HCT116 (cell line): ENCODE measurements at regions not wholly inside any gene's neighbourhood (a gene's known extent, or its start where the extent isn't known, plus 50 kb on each side); places are given as distances from the start of the nearest gene placed in this dataset.

ENCODE experiments used
- ATAC-seq: fragments of 200-7000 bp; cut with Tn5 transposase; 2 replicates; pipeline ENCODE4 v1.9.1; 2020; ENCODE audit warnings: mild to moderate bottlenecking, moderate library complexity
- BruUV-seq: library from RNA; stranded (reverse); fragments of 400-500 nt; replicated peaks from 2 replicates; lab custom pipeline; 2021; lab: Mats Ljungman, UMichigan
- CTCF ChIA-PET: fragments of 300-600 bp; sonication (Branson Sonifier 250); formaldehyde crosslinking; loops from one replicate; lab custom pipeline; 2021; ENCODE audit warnings: antibody characterized with exemption; lab: Charles Lee
- POLR2A ChIA-PET: fragments of 300-600, 350-600 bp; sonication (Branson Sonifier 250); formaldehyde crosslinking; loops from one replicate; lab custom pipeline; 2021; ENCODE audit warnings: antibody characterized with exemption; lab: Charles Lee
- RAD21 ChIA-PET, 2 experiments: fragments of 300-600 bp; sonication (Branson Sonifier 250); formaldehyde crosslinking; loops; one replicate each; lab custom pipeline; 2023; ENCODE audit warnings: low total read pairs in 2 of 2; ENCODE audit not compliant: uncharacterized antibody in 2 of 2, unreplicated experiment in 2 of 2, low non-redundant PET in 1 of 2; lab: Charles Lee
- DNase-seq: peaks from one replicate; pipeline ENCODE4 v3.0.0-alpha.2; 2010; ENCODE audit warnings: low read depth, low spot score
- H2AFZ ChIP-seq: fragments of 200-600 bp; shearing (Covaris generic), sonication (generic); 2 replicates; pipeline ENCODE4 v1.6.1; 2017; ENCODE audit warnings: low read depth, mixed run types, mixed read lengths, antibody characterized with exemption, low read length; ENCODE audit not compliant: poor library complexity, severe bottlenecking
- H3K27ac ChIP-seq: 2 replicates; pipeline ENCODE4 v1.5.1; 2012; ENCODE audit warnings: low read depth, low read length
- H3K27me3 ChIP-seq: fragments of 200-600 bp; sonication (generic); 2 replicates; pipeline ENCODE4 v1.6.1; 2016; ENCODE audit warnings: mixed run types, low read length, mixed read lengths; ENCODE audit not compliant: insufficient read depth
- H3K36me3 ChIP-seq, 2 experiments: fragments of 200-500 bp in 1 of 2; fragments of 200-600 bp in 1 of 2; sonication (Bioruptor generic) in 1 of 2; sonication (generic) in 1 of 2; 2 replicates each; pipeline versions ENCODE4 v1.5.1 to v1.6.1; 2014 to 2016; ENCODE audit warnings: low read length in 2 of 2, inconsistent platforms in 1 of 2, mixed read lengths in 1 of 2, mixed run types in 1 of 2; ENCODE audit not compliant: insufficient read depth in 2 of 2, control insufficient read depth in 1 of 2
- H3K4me1 ChIP-seq, 2 experiments: fragments of 200-600 bp in 1 of 2; sonication (generic) in 1 of 2; 2 replicates each; pipeline versions ENCODE4 v1.5.1 to v1.6.1; 2012 to 2017; ENCODE audit warnings: low read length in 2 of 2, inconsistent platforms in 1 of 2, mild to moderate bottlenecking in 1 of 2, mixed read lengths in 1 of 2, mixed run types in 1 of 2, moderate library complexity in 1 of 2; ENCODE audit not compliant: insufficient read depth in 2 of 2, control insufficient read depth in 1 of 2
- H3K4me2 ChIP-seq: fragments of 200-600 bp; sonication (generic); 2 replicates; pipeline ENCODE4 v1.6.1; 2017; ENCODE audit warnings: mixed run types, low read length, mixed read lengths
- H3K4me3 ChIP-seq, 2 experiments: fragments of 200-600 bp in 1 of 2; sonication (generic) in 1 of 2; replicated peaks in 1 of 2; 2 replicates each; pipeline ENCODE4 v1.5.1; 2011 to 2016; ENCODE audit warnings: low read length in 2 of 2, control low read depth in 1 of 2, low read depth in 1 of 2, mild to moderate bottlenecking in 1 of 2, mixed read lengths in 1 of 2, mixed run types in 1 of 2
- H3K79me2 ChIP-seq: fragments of 200-600 bp; sonication (generic); 2 replicates; pipeline ENCODE4 v1.6.1; 2017; ENCODE audit warnings: mild to moderate bottlenecking, mixed run types, low read length, moderate library complexity, mixed read lengths; ENCODE audit not compliant: insufficient read depth
- H3K9ac ChIP-seq: fragments of 200-600 bp; sonication (generic); 2 replicates; pipeline ENCODE4 v1.6.1; 2016; ENCODE audit warnings: low read length, mixed read lengths
- H3K9me2 ChIP-seq: fragments of 200-600 bp; sonication (generic), shearing (Covaris generic); 2 replicates; pipeline ENCODE4 v1.6.1; 2017; ENCODE audit warnings: mixed run types, mild to moderate bottlenecking, moderate library complexity; ENCODE audit not compliant: insufficient read depth
- H3K9me3 ChIP-seq, 2 experiments: fragments of 200-500 bp in 1 of 2; fragments of 200-600 bp in 1 of 2; sonication (Bioruptor generic) in 1 of 2; sonication (generic) in 1 of 2; 2 replicates each; pipeline ENCODE4 v1.6.1; 2014 to 2017; ENCODE audit warnings: low read length in 2 of 2, mixed read lengths in 2 of 2, inconsistent platforms in 1 of 2, low read depth in 1 of 2, mild to moderate bottlenecking in 1 of 2, mixed run types in 1 of 2, moderate library complexity in 1 of 2; ENCODE audit not compliant: control insufficient read depth in 1 of 2, insufficient read depth in 1 of 2
- H4K20me1 ChIP-seq: fragments of 200-600 bp; sonication (generic), shearing (Covaris generic); 2 replicates; pipeline ENCODE4 v1.6.1; 2017; ENCODE audit warnings: mixed run types, mild to moderate bottlenecking, moderate library complexity; ENCODE audit not compliant: insufficient read depth
- CBX3 ChIP-seq: IDR thresholded peaks from 2 replicates; pipeline ENCODE4 v1.6.1; 2012; ENCODE audit warnings: low read depth
- EGR1 ChIP-seq: IDR thresholded peaks from 2 replicates; pipeline ENCODE4 v1.6.1; 2012; ENCODE audit warnings: low read depth
- ELF1 ChIP-seq: IDR thresholded peaks from 2 replicates; pipeline ENCODE4 v1.6.1; 2012; ENCODE audit warnings: low read depth, borderline replicate concordance
- EZH2phosphoT487 ChIP-seq: fragments of 200-600 bp; IDR thresholded peaks from 2 replicates; pipeline ENCODE4 v1.6.1; 2018; ENCODE audit warnings: antibody characterized with exemption, borderline replicate concordance
- POLR2A ChIP-seq: IDR thresholded peaks from 2 replicates; pipeline ENCODE4 v1.7.0; 2011; ENCODE audit warnings: borderline replicate concordance; ENCODE audit not compliant: insufficient read depth, insufficient read length; ENCODE audit errors: extremely low read depth
- POLR2AphosphoS5 ChIP-seq: IDR thresholded peaks from 2 replicates; pipeline ENCODE4 v1.6.1; 2011; ENCODE audit warnings: mild to moderate bottlenecking, low read depth, low read length, moderate library complexity
- RAD21 ChIP-seq: IDR thresholded peaks from 2 replicates; pipeline ENCODE4 v1.6.1; 2012; ENCODE audit warnings: low read depth, mild to moderate bottlenecking
- SP1 ChIP-seq: IDR thresholded peaks from 2 replicates; pipeline ENCODE4 v1.6.1; 2012; ENCODE audit warnings: low read depth
- SRF ChIP-seq: IDR thresholded peaks from 2 replicates; pipeline ENCODE4 v1.6.1; 2012; ENCODE audit warnings: low read depth
- ZFX ChIP-seq: fragments of 450-650 bp; IDR thresholded peaks from 2 replicates; pipeline ENCODE4 v1.6.1; 2017
- ZNF274 ChIP-seq: fragments of 200-500 bp; sonication (Bioruptor generic); IDR thresholded peaks from 2 replicates; pipeline ENCODE4 v1.6.1; 2014; ENCODE audit warnings: mild to moderate bottlenecking, low read depth, low read length, inconsistent platforms
- intact Hi-C: fragments of 100-400 bp; cut with micrococcal nuclease; formaldehyde crosslinking; loops from 2 replicates; pipeline ENCODE4 v1.10.0; 2022
- TF ChIP-seq, protein P1 (sequence below), 3 experiments: fragments of 200-600 bp in 1 of 3; sonication (generic) in 1 of 3; IDR thresholded peaks in 2 of 3; conservative IDR thresholded peaks in 1 of 3; 2 replicates each; pipeline ENCODE4 v1.5.1; 2012 to 2017; ENCODE audit warnings: low read depth in 2 of 3, low read length in 2 of 3, antibody characterized with exemption in 1 of 3, borderline replicate concordance in 1 of 3, control low read depth in 1 of 3, mild to moderate bottlenecking in 1 of 3, mixed read lengths in 1 of 3, mixed run types in 1 of 3, moderate library complexity in 1 of 3; ENCODE audit not compliant: insufficient read depth in 1 of 3
- TF ChIP-seq, protein P2 (sequence below): IDR thresholded peaks from 2 replicates; pipeline ENCODE4 v1.6.1; 2011; ENCODE audit warnings: mild to moderate bottlenecking, low read length, moderate library complexity; ENCODE audit not compliant: insufficient replicate concordance; ENCODE audit errors: extremely low read depth
- TF ChIP-seq, protein P3 (sequence below): IDR thresholded peaks from 2 replicates; pipeline ENCODE4 v1.6.1; 2012

DNA sequence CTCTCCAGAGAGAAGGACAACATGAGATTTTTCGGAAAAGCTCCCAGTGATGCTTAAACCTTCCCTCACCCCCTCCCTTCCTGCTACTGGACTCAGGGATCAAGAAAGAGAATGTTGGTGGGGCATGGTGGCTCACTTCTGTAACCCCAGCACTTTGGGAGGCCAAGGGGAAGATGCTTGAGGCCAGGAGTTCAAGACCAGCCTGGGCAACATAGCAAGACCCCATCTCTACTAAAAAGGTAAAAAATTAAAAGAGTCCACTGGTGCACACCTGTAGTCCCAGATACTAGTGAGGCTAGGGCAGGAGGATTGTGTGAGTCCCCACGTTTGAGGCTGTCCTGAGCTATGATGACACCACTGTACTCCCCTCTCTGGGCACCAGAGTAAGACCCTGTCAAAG is 162.9 kb upstream of the RAB4A start:
- POLR2A ChIA-PET: no interaction called here
- Histone ChIP-seq H3K9me3 (no peaks in the 10 kb centered on the region), H3K9ac (no peak overlapping the region), H3K4me3 (no peak overlapping the region), H3K79me2 (no peaks in the 10 kb centered on the region), H3K4me1 (no peaks in the 10 kb centered on the region), H3K27me3 (no peaks in the 10 kb centered on the region; the same call in 1 of the 2 replicates), H2AFZ (no peak overlapping the region), H3K27ac (no peak overlapping the region), H3K4me2 (no peak overlapping the region), H3K9me2 (no peaks in the 10 kb centered on the region), H4K20me1 (no peaks in the 10 kb centered on the region), H3K36me3 (no peaks in the 10 kb centered on the region)
- CTCF ChIA-PET: no interaction called here
- intact Hi-C loops: no loop called here
- RAD21 ChIA-PET: no interaction called here
- DNase-seq: no peak
- ATAC-seq: no peak
- no TSS peak for BruUV-seq
- TF ChIP-seq EZH2phosphoT487 (no peak), ELF1 (no peak), ZNF274 (no peak), ZFX (no peak), RAD21 (no peak), SP1 (no peak), EGR1 (no peak), POLR2A (no peak), CBX3 (no peak), POLR2AphosphoS5 (no peak), SRF (no peak)
- TF ChIP-seq, protein P1, sequence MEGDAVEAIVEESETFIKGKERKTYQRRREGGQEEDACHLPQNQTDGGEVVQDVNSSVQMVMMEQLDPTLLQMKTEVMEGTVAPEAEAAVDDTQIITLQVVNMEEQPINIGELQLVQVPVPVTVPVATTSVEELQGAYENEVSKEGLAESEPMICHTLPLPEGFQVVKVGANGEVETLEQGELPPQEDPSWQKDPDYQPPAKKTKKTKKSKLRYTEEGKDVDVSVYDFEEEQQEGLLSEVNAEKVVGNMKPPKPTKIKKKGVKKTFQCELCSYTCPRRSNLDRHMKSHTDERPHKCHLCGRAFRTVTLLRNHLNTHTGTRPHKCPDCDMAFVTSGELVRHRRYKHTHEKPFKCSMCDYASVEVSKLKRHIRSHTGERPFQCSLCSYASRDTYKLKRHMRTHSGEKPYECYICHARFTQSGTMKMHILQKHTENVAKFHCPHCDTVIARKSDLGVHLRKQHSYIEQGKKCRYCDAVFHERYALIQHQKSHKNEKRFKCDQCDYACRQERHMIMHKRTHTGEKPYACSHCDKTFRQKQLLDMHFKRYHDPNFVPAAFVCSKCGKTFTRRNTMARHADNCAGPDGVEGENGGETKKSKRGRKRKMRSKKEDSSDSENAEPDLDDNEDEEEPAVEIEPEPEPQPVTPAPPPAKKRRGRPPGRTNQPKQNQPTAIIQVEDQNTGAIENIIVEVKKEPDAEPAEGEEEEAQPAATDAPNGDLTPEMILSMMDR (IDR thresholded peaks at IDR 0.05 in 2 of 3, conservative IDR thresholded peaks at IDR 0.05 in 1 of 3; ENCODE audit: borderline replicate concordance in 1 of 3, insufficient read depth in 1 of 3, low read depth in 2 of 3, low read length in 2 of 3): no peak
- TF ChIP-seq, protein P2, sequence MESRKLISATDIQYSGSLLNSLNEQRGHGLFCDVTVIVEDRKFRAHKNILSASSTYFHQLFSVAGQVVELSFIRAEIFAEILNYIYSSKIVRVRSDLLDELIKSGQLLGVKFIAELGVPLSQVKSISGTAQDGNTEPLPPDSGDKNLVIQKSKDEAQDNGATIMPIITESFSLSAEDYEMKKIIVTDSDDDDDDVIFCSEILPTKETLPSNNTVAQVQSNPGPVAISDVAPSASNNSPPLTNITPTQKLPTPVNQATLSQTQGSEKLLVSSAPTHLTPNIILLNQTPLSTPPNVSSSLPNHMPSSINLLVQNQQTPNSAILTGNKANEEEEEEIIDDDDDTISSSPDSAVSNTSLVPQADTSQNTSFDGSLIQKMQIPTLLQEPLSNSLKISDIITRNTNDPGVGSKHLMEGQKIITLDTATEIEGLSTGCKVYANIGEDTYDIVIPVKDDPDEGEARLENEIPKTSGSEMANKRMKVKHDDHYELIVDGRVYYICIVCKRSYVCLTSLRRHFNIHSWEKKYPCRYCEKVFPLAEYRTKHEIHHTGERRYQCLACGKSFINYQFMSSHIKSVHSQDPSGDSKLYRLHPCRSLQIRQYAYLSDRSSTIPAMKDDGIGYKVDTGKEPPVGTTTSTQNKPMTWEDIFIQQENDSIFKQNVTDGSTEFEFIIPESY: no peak
- TF ChIP-seq, protein P3, sequence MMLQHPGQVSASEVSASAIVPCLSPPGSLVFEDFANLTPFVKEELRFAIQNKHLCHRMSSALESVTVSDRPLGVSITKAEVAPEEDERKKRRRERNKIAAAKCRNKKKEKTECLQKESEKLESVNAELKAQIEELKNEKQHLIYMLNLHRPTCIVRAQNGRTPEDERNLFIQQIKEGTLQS: no peak
